ENCODE measurements at regions not wholly inside any gene's neighbourhood (a gene's known extent, or its start where the extent isn't known, plus 50 kb on each side); places are given as distances from the start of the nearest gene placed in this dataset.

- Histone ChIP-seq H4K20me1 (ENCODE audit: insufficient read depth) (no peaks in the 10 kb centered on the region), H3K4me2 (no peak overlapping the region), H3K9me3 (no peaks in the 10 kb centered on the region), H3K27me3 (ENCODE audit: insufficient read depth) (no peaks in the 10 kb centered on the region), H2AFZ (ENCODE audit: low read depth) (no peak overlapping the region), H3K27ac (ENCODE audit: low read depth in 2 of 2, low read length in 1 of 2) (no peak overlapping the region), H3K36me3 (replicated peaks in 1 of 2; ENCODE audit: control insufficient read depth in 1 of 2, insufficient read depth in 2 of 2, low read length in 1 of 2) (no peaks in the 10 kb centered on the region), H3K79me2 (ENCODE audit: insufficient read depth) (no peaks in the 10 kb centered on the region), H3K4me1 (ENCODE audit: control insufficient read depth in 1 of 2, insufficient read depth in 2 of 2, low read depth in 1 of 2, low read length in 1 of 2) (no peaks in the 10 kb centered on the region), H3F3A (replicated peaks; ENCODE audit: insufficient read depth) (no peaks in the 10 kb centered on the region), H3K9ac (no peak overlapping the region), H3K9me2 (no peaks in the 10 kb centered on the region), H3K4me3 (ENCODE audit: low read depth in 2 of 2, low read length in 1 of 2) (no peak overlapping the region)
- ChIA-PET CTCF (no interaction called here), POLR2A (no interaction called here)
- 28% methylated on average over 2 of the region's 2 CpGs for WGBS (ENCODE audit: low lambda C conversion rate)
- no peak for TF ChIP-seq GATA2 (CRISPR knock-in tag; IDR thresholded peaks at IDR 0.05)
- TF ChIP-seq PBX3 (IDR thresholded peaks at IDR 0.05) = no peak
- no peak for TF ChIP-seq CHD2 (IDR thresholded peaks at IDR 0.05; ENCODE audit: low read length, partially characterized antibody)
- no peak for TF ChIP-seq RXRA (IDR thresholded peaks at IDR 0.05; ENCODE audit: borderline replicate concordance, low read depth)
- TF ChIP-seq FOXJ3 (CRISPR knock-in tag; IDR thresholded peaks at IDR 0.05) = no peak
- no peak for TF ChIP-seq USF1 (IDR thresholded peaks at IDR 0.05; ENCODE audit: borderline replicate concordance, low read depth)
- TF ChIP-seq RFX5 (IDR thresholded peaks at IDR 0.05; ENCODE audit: low read length) = no peak
- no peak for DNase-seq
These were observed 690.7 kb upstream of the GOT2 start for GRCh38 chr16:59424714-59425273.

GRCh38 chr16:59411961-59412841, 678.1 kb upstream of the GOT2 start:
- no peak for TF ChIP-seq PBX3 (IDR thresholded peaks at IDR 0.05)
- peak; percentile 54 for TF ChIP-seq RAD21 (IDR thresholded peaks at IDR 0.05; ENCODE audit: low read length)
- Histone ChIP-seq H4K20me1 (ENCODE audit: insufficient read depth) (no peaks in the 10 kb centered on the region), H2AFZ (ENCODE audit: low read depth) (no peak overlapping the region), H3K4me3 (ENCODE audit: low read depth in 2 of 2, low read length in 1 of 2) (no peak overlapping the region; a peak in 1 of 4 replicates), H3K27ac (ENCODE audit: low read depth in 2 of 2, low read length in 1 of 2) (no peak overlapping the region), H3K4me2 (no peak overlapping the region), H3K27me3 (ENCODE audit: insufficient read depth) (no peaks in the 10 kb centered on the region), H3F3A (replicated peaks; ENCODE audit: insufficient read depth) (no peaks in the 10 kb centered on the region), H3K36me3 (replicated peaks in 1 of 2; ENCODE audit: control insufficient read depth in 1 of 2, insufficient read depth in 2 of 2, low read length in 1 of 2) (no peaks in the 10 kb centered on the region), H3K9me2 (no peaks in the 10 kb centered on the region), H3K9ac (no peak overlapping the region), H3K4me1 (ENCODE audit: control insufficient read depth in 1 of 2, insufficient read depth in 2 of 2, low read depth in 1 of 2, low read length in 1 of 2) (no peaks in the 10 kb centered on the region), H3K79me2 (ENCODE audit: insufficient read depth) (no peaks in the 10 kb centered on the region), H3K9me3 (no peaks in the 10 kb centered on the region)
- CTCF ChIA-PET = no interaction called here
- WGBS (ENCODE audit: low lambda C conversion rate) = 19% methylated on average over 5 of the region's 5 CpGs
- DNase-seq = no peak
- POLR2A ChIA-PET = no interaction called here

Data from SK-N-SH (cell line).